GM23338 (cell line): ENCODE measurements at regions not wholly inside any gene's neighbourhood (a gene's known extent, or its start where the extent isn't known, plus 50 kb on each side); places are given as distances from the start of the nearest gene placed in this dataset.

ENCODE experiments used
- ATAC-seq: fragments of 200-7000 bp; cut with Tn5 transposase; 3 replicates; pipeline ENCODE4 v1.9.1; 2020
- DNase-seq: peaks from one replicate; pipeline ENCODE4 v3.0.0-alpha.2; 2015; ENCODE audit warnings: low spot score
- H2AFZ ChIP-seq: fragments of 200-600 bp; sonication (generic); 2 replicates; pipeline ENCODE4 v1.8.0; 2016; ENCODE audit warnings: antibody characterized with exemption, mild to moderate bottlenecking, moderate library complexity
- H3F3A ChIP-seq: fragments of 200-600 bp; sonication (generic); replicated peaks from 2 replicates; pipeline ENCODE4 v1.8.0; 2017; ENCODE audit warnings: antibody characterized with exemption, mixed run types, low read depth
- H3K27ac ChIP-seq: fragments of 200-600 bp; sonication (generic); 2 replicates; pipeline ENCODE4 v1.6.1; 2016; ENCODE audit warnings: low read depth
- H3K27me3 ChIP-seq: fragments of 200-600 bp; sonication (generic); 2 replicates; pipeline ENCODE4 v1.8.0; 2016; ENCODE audit warnings: mild to moderate bottlenecking, mixed run types, moderate library complexity; ENCODE audit not compliant: insufficient read depth
- H3K36me3 ChIP-seq: fragments of 200-600 bp; sonication (generic); 2 replicates; pipeline ENCODE4 v1.8.0; 2016; ENCODE audit warnings: mild to moderate bottlenecking; ENCODE audit not compliant: insufficient read depth
- H3K4me1 ChIP-seq: fragments of 200-600 bp; sonication (generic); 2 replicates; pipeline ENCODE4 v1.8.0; 2016; ENCODE audit warnings: mild to moderate bottlenecking, moderate library complexity; ENCODE audit not compliant: insufficient read depth
- H3K4me2 ChIP-seq: fragments of 200-600 bp; sonication (generic); 2 replicates; pipeline ENCODE4 v1.7.1; 2017; ENCODE audit warnings: mixed run types
- H3K4me3 ChIP-seq: fragments of 200-600 bp; sonication (generic); 2 replicates; pipeline ENCODE4 v1.6.1; 2016; ENCODE audit warnings: mixed run types
- H3K79me2 ChIP-seq: fragments of 200-600 bp; sonication (generic); replicated peaks from 2 replicates; pipeline ENCODE4 v1.8.0; 2017; ENCODE audit warnings: mild to moderate bottlenecking; ENCODE audit not compliant: insufficient read depth
- H3K9me2 ChIP-seq: fragments of 200-600 bp; sonication (generic); 2 replicates; pipeline ENCODE4 v1.8.0; 2017; ENCODE audit not compliant: insufficient read depth
- H4K20me1 ChIP-seq: fragments of 200-600 bp; sonication (generic); replicated peaks from 2 replicates; pipeline ENCODE4 v1.8.0; 2017; ENCODE audit warnings: mild to moderate bottlenecking; ENCODE audit not compliant: insufficient read depth
- H3K27ac Mint-ChIP-seq: 2 replicates; pipeline ENCODE4 v1.8.0; 2020; ENCODE audit warnings: inconsistent platforms, mild to moderate bottlenecking, moderate library complexity, mixed read lengths
- H3K27me3 Mint-ChIP-seq: 3 replicates; pipeline ENCODE4 v1.8.0; 2022; ENCODE audit warnings: low read depth, mild to moderate bottlenecking, moderate library complexity, mixed read lengths, inconsistent platforms; ENCODE audit not compliant: insufficient read depth, poor library complexity
- H3K36me3 Mint-ChIP-seq: 3 replicates; pipeline ENCODE4 v1.8.0; 2021; ENCODE audit warnings: low read depth, mild to moderate bottlenecking, inconsistent platforms, moderate library complexity, mixed read lengths
- H3K4me1 Mint-ChIP-seq: 3 replicates; pipeline ENCODE4 v1.8.0; 2020; ENCODE audit warnings: mild to moderate bottlenecking, inconsistent platforms, mixed read lengths
- H3K4me3 Mint-ChIP-seq: 3 replicates; pipeline ENCODE4 v1.8.0; 2021; ENCODE audit warnings: moderate library complexity, mild to moderate bottlenecking, inconsistent platforms, mixed read lengths
- H3K9me3 Mint-ChIP-seq: 3 replicates; pipeline ENCODE4 v1.8.0; 2020; ENCODE audit warnings: moderate library complexity, mild to moderate bottlenecking, inconsistent platforms, mixed read lengths
- CREB1 ChIP-seq: fragments of 250-450 bp; sonication (Bioruptor Pico); IDR thresholded peaks from 2 replicates; pipeline ENCODE4 v1.5.0; 2020; ENCODE audit warnings: low read depth, mild to moderate bottlenecking, moderate library complexity
- CTCF ChIP-seq, 2 experiments: fragments of 200-600 bp in 1 of 2; sonication (generic) in 1 of 2; conservative IDR thresholded peaks; 2 replicates each; pipeline versions ENCODE4 v1.5.1 to v1.6.1; 2016 to 2017; ENCODE audit warnings: antibody characterized with exemption in 2 of 2, low read depth in 2 of 2, mild to moderate bottlenecking in 2 of 2, moderate library complexity in 1 of 2
- ETS1 ChIP-seq: IDR thresholded peaks from 2 replicates; pipeline ENCODE4 v1.6.1; 2016; ENCODE audit warnings: antibody characterized with exemption
- EZH2phosphoT487 ChIP-seq: fragments of 200-600 bp; sonication (generic); IDR thresholded peaks from one replicate; pipeline ENCODE4 v1.8.1; 2018; ENCODE audit warnings: antibody characterized with exemption; ENCODE audit not compliant: unreplicated experiment
- POLR2AphosphoS5 ChIP-seq: IDR thresholded peaks from 2 replicates; pipeline ENCODE4 v1.6.1; 2016; ENCODE audit warnings: antibody characterized with exemption, low read depth
- REST ChIP-seq: IDR thresholded peaks from one replicate; pipeline ENCODE4 v1.6.1; 2018; ENCODE audit warnings: antibody characterized with exemption; ENCODE audit not compliant: unreplicated experiment
- STAT1 ChIP-seq: IDR thresholded peaks from one replicate; pipeline ENCODE4 v1.6.1; 2016; ENCODE audit warnings: antibody characterized with exemption; ENCODE audit not compliant: unreplicated experiment
- ZNF114 ChIP-seq: fragments of 250-450 bp; sonication (Bioruptor Pico); IDR thresholded peaks from 2 replicates; pipeline ENCODE4 v1.5.0; 2020; ENCODE audit warnings: mild to moderate bottlenecking, moderate library complexity
- ZNF331 ChIP-seq: fragments of 250-450 bp; sonication (Bioruptor Pico); IDR thresholded peaks from 2 replicates; pipeline ENCODE4 v1.5.0; 2020; ENCODE audit warnings: low read depth, mild to moderate bottlenecking, moderate library complexity

GRCh38 chr2:181779288-181780021 is 99.1 kb upstream of the NEUROD1 start:
- ATAC-seq (no peak), DNase-seq (no peak)
- Histone ChIP-seq H3K4me2 (no peak overlapping the region), H3K36me3 (no peaks in the 10 kb centered on the region), H3K4me3 (no peak overlapping the region), H3K27ac (no peak overlapping the region), H4K20me1 (no peaks in the 10 kb centered on the region), H3K9me2 (0 out of 2 replicates have a peak, but pooled peaks cover 11% of the 10 kb centered on the region), H3F3A (no peaks in the 10 kb centered on the region), H2AFZ (peak overlapping the region; percentile 3; the same call in 1 of the 2 replicates), H3K79me2 (no peaks in the 10 kb centered on the region), H3K27me3 (no peaks in the 10 kb centered on the region), H3K4me1 (0 out of 2 replicates have a peak, but pooled peaks cover 6% of the 10 kb centered on the region)
- Mint-ChIP-seq H3K36me3 (no peaks in the 10 kb centered on the region), H3K4me3 (no peak overlapping the region), H3K27ac (no peak overlapping the region), H3K27me3 (peaks cover 3% of the 10 kb centered on the region), H3K4me1 (peaks cover 16% of the 10 kb centered on the region), H3K9me3 (no peaks in the 10 kb centered on the region)
- TF ChIP-seq CTCF (conservative IDR thresholded peaks at IDR 0.05; ENCODE audit: low read depth in 2 of 2) (no peak), ETS1 (no peak), EZH2phosphoT487 (no peak), CREB1 (CRISPR knock-in tag) (no peak), REST (no peak)

- 0 out of 2 replicates have a peak, but pooled peaks cover 11% of the 10 kb centered on the region for H3K9me2 ChIP-seq
- Mint-ChIP-seq H3K36me3 (no peaks in the 10 kb centered on the region), H3K27ac (no peak overlapping the region), H3K4me1 (peaks cover 16% of the 10 kb centered on the region), H3K27me3 (peaks cover 3% of the 10 kb centered on the region), H3K4me3 (no peak overlapping the region), H3K9me3 (no peaks in the 10 kb centered on the region)
- no peak overlapping the region for H3K4me3 ChIP-seq
- no peaks in the 10 kb centered on the region for H4K20me1 ChIP-seq
- no peaks in the 10 kb centered on the region for H3F3A ChIP-seq
- H3K4me2 ChIP-seq: no peak overlapping the region
- H2AFZ ChIP-seq: peak overlapping the region; percentile 25; the same call in 1 of the 2 replicates
- DNase-seq (no peak), ATAC-seq (no peak)
- 0 out of 2 replicates have a peak, but pooled peaks cover 6% of the 10 kb centered on the region for H3K4me1 ChIP-seq
- no peak for TF ChIP-seq ZNF331 (CRISPR knock-in tag)
- no peak for TF ChIP-seq POLR2AphosphoS5
- no peak for TF ChIP-seq REST
- no peak for TF ChIP-seq ZNF114
- no peak for TF ChIP-seq STAT1
- no peak for TF ChIP-seq ETS1
- H3K27ac ChIP-seq: no peak overlapping the region
- H3K36me3 ChIP-seq: no peaks in the 10 kb centered on the region
- no peaks in the 10 kb centered on the region for H3K79me2 ChIP-seq
- H3K27me3 ChIP-seq: no peaks in the 10 kb centered on the region
These were observed 99.8 kb upstream of the NEUROD1 start for GRCh38 chr2:181780047-181780651.
